HG02759 (cell line): ENCODE measurements at regions not wholly inside any gene's neighbourhood (a gene's known extent, or its start where the extent isn't known, plus 50 kb on each side); places are given as distances from the start of the nearest gene placed in this dataset.
"Not testable (repeated sequence)": the region's sequence is repeated elsewhere in the genome, so short reads cannot be mapped to it uniquely, and the experiment has no call there.

Source experiments
- ATAC-seq: cut with Tn5 transposase; IDR thresholded peaks from one replicate; pipeline ENCODE4 v1.9.1; 2021; ENCODE audit warnings: mild to moderate bottlenecking, moderate library complexity; ENCODE audit not compliant: unreplicated experiment

DNA sequence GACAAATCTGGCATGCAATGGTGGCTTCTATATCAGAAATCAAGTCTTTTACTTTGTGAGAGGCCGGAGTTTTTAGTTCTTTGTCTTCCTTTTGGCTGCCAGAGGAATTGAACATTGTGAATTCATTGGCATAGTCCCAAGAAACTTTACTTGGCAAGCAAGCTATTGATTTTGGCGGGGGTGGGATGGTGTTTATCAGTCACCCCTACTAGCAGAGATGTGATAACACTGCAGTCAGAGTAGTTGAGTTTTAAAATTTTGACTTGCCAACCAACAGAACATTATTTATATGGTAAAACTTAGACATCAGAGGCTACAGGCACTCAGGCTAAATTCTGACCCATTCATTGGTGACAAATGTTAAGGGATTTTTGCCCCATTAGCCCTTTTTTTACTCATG lies 129.7 kb downstream of the FAM72C start:
- not testable (repeated sequence) for ATAC-seq

DNA sequence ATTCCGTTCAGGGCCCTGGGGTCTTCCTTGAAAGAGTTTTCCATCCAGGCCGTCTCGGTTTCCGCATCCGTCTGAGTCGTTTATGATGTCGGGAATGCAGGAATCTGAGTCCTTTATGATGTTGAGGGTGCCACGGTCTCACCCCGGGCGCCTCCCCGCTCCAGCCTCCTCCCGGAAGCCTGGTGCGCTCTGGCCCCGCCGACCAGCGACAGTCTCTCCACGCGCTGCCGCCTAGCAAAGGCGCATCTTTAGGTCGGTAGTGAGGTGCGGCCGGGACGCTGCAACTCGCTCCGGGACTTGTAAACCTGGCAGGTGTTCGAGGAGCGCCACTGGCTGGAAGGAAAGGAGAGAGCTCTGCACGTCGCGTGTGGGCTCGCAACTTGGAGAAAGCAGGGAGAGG lies 132.6 kb downstream of the FAM72C start:
- ATAC-seq, result not testable (repeated sequence)

DNA sequence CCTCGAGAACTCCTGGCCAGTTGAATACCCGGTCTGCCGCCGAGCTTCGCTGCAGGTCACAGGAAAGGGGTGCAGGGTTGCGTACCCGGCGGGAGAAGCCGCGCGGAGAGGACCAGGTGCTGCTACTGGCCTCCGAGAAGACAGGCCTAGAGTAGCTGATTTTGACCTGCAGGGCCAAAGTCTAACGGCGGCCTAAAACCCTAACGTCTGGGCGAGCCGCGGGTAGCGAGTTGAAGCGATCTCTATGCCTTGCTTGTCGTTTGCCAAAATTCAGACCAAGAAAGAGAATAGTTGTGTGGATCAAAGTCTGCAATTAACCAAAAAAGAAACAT lies 133.2 kb downstream of the FAM72C start:
- not testable (repeated sequence) for ATAC-seq

DNA sequence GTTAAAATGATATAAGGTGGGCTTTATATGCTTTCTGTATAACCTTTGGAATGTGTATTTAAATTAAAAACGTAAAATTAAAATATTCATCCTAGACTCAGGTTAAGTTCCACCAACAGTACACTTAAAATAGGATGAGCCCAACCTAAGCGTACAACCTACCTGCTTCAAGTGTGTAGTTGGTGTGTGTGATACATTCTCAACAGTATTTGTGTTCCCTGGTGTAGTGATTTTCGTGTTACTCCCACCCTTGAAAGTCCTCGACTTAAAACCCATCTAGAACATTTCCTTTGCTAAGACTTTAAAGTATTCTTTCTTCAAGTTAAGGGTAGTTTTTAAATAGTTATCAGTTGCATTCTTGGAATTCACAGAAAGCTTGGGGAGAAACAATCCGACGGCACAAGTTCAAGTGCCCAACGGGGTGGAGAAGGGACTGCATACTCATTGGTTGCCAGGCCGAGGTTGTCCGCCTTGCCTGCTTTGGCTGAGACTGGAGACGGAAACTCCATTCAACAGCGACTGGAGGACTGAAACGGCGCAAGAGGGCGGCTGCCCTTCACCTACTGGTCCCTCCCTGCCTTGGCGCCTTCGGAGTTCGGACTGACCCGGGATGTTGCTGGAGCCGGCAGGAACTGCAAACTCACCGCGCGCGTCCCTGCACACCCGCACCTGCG lies 133.7 kb downstream of the FAM72C start:
- ATAC-seq, result not testable (repeated sequence)

DNA sequence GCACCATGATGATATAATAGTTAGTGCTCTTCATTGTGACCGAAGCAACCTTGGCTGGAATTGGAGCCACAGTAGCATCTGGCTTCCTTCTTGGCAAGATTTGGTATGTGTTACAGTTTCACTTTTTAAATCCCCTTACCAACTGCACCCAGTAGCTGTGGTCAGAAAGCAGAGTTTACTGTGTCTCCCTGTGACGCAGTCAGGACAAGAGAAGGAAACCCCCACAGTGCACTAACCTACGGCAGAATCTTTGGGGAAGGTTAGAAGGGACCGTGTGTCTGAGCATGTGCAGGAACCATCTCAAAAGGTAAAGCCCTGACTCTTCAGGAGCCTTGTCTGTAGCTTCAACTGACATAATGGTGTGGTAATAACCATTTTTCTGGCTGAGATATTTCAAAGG lies 138.4 kb downstream of the FAM72C start:
- not testable (repeated sequence) for ATAC-seq

DNA sequence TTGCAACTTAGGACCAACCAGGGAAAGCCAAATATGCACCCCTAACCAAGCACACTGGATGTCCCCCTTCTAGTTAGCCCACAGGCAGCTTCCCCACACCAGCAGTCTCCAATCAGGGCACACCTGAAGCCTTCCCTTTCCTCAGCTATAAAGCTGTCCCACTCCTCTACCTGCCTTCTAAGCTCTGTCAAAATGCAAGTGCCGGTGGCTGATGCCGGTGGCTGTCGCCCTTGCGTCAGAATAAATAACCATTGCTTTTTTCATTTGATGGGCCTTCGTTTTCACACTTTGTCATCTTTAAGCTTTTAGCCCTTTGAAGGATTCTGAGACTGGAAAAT lies 139.4 kb downstream of the FAM72C start:
- not testable (repeated sequence) for ATAC-seq

DNA sequence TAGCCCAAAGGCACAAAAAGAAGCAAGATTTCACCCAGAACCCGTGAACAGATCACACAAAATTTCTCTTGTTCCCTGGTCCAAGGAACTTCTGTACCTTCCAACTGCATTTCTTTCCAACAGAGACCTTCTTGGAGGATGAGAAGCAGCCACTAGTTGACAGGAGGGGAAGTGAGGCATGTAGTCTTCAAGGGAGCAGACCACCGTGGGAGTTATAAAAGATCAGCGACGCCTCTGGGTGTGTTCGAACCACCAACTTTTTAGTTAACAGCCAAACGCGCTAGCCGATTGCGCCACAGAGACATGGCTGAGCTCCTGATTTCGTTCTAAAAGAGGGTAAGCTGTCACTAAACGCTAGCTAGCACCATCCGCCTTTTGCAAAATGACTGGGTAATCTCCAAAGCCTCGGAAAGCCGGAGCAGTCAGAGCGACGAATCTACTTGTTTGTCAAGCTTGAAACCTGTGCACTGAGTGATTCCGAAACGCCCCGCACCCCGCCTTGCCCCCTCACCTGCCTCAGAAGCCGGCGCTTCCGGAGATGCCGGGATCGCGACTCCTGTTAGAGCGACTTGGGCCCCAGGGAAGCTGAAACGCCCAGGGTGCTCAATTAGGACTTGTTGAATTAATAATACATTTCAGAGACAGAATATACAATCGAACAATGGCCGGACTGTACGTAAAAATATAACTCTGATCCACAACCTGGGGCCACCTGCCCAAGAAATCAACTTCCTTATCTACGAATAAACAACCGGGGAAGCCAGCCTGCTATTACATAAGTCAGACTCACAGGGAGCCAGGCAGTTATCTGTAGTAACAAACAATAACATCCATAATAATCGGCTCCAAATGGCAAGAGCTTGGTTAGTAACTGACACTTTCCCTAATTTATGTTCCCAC lies 140.1 kb downstream of the FAM72C start:
- ATAC-seq, result not testable (repeated sequence)

DNA sequence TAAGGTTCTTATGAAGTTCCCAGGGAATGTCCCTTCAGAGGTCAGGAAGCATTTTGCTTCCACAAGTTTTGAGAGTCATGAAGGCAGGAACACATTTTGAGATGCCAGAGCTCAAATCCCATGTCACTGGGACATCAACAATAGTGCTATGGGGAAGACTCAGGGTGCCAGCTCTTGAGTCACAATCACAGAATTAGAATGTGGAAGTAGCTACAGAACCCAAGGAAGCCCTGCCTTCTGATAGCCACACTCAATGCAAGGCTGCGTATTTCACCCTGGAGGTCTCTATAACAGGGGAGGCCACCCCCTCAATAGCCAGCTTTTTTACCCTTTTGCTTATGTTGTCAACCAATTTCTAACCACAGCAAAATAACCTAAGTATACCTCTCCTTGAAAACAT lies 145.6 kb downstream of the FAM72C start:
- ATAC-seq, result not testable (repeated sequence)

DNA sequence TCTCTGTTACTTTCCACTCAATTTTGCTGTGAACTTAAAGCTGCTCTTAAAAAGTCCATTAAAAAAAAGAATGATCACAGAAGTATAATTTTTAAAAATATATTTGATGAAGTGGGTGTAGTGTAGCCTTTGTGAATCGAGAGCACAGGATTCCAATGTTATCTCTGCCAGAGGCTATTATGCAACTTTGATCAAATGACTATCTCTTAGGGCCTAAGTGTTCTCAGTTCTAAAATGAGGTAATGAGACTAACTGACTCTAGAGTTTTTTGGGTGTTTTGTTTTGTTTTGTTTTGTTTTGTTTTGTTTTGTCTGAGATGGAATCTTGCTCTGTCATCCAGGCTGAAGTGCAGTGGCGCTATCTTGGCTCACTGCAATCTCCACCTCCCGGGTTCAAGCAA lies 147.5 kb downstream of the FAM72C start:
- ATAC-seq, result not testable (repeated sequence)

DNA sequence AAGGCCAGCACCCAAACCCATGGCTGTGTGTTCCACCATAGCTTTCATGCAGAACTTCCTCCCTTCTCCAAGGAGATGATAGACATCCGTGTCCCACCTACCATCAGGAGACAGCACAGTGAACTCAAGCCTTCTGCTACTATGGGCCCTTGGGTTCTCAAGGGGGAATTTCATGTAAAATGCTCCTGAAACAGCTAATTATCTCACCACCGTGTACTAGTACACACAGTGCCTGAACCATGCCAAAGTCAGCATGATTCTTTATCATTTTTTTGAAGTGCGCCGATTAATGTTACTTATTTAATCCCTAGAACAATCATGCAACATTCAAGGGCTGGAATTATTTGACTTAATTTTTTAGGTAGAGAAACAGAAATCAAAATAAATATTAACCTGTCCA lies 151.7 kb downstream of the FAM72C start:
- ATAC-seq, result not testable (repeated sequence)

DNA sequence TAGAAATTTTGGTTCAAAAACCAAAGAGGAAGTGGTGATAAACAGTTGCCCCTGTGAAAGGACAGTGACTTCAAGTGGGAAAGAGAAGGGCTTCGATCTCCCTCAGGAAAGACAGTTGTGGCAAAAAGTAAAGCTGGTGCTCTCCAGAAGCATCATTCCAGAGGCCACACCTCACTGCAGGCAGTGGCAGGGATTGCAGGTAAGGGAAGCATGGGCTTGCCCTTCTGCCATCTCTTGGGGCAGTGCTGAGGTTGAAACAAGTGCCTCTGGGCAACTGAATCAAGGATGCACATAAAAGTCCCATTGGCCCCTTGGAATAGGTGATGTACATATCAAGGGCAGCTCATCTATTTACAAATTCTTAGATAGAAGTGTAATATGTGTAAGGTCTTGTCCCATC lies 155.4 kb downstream of the FAM72C start:
- ATAC-seq, result not testable (repeated sequence)

DNA sequence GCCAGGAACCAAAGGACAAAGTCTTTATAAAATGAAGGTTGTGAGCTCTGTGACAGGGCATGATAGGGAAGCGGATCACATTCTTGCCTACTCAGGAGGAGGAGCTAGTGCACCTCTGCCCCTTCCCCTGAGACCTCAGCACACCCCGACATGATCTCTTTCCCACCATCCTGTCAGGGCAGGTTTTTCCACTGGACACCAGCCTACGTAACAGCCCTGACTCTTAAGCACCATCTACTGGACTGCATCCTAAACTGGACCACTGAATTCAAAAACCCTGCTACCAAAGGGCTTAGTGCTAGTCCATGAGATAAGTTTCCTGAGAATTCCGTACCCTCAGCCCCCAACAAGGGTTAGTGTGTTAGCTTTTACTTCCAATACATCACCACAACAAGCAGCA lies 166.4 kb downstream of the FAM72C start:
- ATAC-seq, result not testable (repeated sequence)

DNA sequence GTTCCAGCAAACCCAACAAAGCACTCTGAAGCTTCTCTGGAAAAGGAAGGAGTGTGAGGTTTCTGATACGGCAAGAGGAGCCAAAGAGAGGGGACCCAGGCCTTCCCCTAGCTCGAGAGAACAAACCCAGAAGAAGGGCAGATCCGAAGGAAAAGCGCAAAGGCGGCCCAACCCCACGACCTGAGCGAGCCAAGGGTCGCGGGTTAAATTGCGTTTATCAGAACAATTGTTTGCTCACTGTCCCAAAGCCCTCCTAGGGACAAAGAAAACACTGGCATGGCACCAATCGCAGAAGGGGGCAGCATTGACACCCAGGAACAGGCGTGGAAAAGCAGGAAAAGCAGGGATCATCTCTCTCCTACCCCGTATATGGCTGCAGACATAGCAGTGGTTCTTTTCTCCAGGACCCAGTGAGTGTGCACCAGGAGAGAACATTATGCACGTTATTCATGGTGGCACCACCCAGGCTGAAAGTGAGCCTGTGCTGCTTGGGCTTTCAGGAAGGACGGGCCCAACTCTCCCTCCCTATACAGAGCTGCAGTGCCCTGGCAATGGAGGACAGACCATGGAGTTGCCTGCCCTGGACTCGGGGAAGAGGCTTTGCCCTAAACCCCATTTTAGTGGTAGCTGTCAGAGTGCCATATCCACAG lies 167.0 kb downstream of the FAM72C start:
- not testable (repeated sequence) for ATAC-seq

DNA sequence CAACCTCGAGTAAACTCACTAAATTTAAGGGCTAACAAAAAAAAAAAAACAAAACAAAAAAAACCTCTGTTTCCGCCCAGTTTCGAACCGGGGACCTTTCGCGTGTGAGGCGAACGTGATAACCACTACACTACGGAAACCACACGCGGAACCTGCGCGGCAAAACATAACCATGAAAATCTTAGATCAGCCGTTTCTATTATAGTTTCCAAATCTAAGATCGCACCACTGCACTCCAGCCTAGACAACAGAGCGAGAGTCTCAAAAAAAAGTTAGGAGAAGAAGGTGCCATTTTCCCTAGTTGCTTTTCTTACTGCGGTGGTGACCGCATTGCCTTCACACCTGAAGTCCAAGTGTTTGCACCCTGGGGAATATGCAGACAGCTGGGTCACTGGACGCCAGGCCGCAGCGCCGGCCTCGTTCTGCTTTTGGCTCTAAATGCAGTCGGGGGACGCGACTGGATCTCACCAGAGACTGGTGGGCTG lies 167.8 kb downstream of the FAM72C start:
- not testable (repeated sequence) for ATAC-seq

DNA sequence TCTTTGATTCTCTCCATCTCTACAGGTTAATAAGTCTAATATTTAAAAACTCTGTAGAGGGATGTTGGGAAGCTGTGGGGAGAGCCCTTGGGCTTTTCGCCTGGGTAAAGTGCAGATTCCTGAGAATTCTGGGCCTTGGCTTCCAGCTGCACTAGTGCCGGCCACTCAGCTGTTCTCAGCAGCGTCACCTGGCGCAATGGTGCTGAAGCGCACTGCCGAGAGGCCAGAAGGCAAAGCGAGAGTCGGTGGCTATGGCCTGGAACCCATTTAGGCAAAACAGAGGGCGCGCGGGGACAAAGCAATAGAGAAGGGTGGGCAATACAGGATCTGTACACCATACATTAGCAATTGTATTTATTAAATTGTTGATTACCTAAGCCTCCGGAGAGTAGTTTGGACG lies 168.7 kb downstream of the FAM72C start:
- ATAC-seq, result peak; percentile 59

DNA sequence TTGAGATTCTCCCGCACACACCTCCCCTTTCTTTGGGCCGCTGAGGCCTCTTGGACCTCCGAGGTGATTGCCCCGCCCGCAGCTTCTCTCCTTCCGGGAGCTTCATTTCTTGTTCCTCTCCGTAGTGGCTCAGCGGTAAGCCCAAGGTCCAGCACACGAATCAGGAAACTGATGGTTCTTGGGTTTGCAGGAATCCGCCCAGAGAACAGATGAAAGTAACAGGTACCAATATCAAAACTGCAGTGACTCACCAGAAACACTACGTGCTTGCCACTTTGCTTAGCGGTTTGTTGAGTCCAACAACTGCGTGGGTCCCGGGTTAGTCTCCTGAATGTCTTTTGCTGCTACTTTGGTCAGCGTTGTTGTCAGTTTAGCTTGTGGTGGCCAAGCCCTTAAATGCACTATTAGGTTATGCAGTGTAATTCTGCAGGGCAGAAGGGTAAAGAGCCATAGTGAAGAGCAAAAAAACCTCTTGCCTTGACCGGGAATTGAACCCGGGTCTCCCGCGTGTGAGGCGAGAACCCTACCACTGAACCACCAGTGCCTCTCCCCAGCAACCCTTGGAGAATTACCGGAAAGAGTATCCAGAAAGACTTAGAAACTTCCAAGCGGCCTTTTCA lies 172.1 kb downstream of the FAM72C start:
- peak; percentile 67 for ATAC-seq

DNA sequence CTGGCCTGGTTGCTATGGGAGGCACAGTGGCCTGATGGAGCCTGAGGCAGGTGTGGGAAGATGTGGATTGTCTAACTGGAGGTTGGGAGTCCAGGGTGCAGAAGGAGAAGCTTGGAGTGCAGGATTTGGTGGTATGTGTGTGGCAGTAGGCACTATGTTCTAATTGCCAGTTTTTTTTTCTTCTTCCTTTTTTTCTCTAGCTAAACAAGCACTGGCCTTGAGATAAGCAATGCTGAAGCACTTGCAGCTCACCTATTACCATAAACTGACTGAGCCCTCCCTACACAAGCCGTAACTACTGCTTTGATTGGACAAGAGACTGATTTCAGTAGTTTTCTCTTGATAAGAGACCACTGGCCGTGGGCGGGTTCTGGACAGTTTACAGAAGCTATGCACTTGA lies 175.4 kb downstream of the FAM72C start:
- not testable (repeated sequence) for ATAC-seq

DNA sequence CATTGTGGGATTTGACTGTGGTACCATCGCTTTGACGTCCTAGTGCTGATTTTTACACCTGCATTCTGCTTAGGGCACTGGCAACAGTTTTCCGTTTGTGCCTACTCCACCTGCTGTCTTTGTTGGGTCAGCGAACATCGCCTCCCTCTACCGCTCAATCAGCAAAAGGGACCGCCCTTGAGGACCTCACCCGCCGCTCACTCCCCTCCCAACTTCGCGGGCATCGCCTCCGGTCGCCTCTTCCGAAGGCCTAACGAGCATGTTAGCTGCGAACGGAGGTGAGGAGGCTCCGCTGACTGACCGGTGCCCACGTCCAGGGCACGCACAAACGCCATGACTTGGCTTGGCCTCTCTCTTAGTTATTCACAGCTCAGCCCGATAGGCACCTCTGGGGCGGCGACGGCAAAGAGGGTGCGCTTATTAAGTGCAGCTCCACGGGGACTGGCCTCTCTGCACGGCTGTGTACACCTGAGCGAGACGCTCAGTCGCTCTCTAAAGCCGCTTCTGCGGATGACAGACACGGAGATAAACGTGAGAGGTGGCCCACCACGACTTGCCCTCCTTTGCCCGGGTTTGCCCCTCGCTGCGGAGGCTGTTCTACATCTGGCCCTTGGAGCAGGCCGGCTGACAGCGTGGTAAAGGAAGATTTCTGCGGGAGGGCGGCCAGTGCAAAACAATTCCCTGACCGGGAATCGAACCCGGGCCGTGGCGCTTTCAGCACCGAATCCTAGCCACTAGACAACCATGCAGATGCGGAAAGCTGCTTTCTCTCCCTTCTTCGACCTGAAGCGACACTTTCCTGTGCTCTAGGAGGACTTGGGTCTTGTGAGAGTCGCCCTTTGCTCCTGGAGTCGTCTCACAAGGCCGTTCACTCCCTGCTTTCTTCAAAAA lies 179.5 kb downstream of the FAM72C start:
- not testable (repeated sequence) for ATAC-seq

DNA sequence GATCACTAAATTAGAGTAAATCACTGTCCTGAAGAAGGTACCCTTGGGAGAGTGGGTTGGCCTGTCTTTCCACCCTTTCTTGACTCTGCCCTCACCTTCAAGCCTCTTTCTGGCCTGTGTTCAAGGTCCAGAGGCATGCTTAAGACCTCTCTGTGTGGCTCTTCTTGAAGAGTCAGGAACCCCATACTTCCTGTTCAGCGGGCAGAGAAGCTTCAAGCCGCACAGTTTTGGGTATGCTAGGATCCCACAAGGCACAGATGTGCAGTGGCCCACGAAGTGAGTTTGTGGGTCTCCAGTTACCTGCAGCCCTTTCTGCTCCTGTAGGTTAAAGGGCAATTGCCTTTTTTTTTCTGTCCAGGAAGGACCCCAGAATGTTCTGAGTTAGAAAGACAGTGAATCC lies 185.4 kb downstream of the FAM72C start:
- ATAC-seq, result not testable (repeated sequence)

DNA sequence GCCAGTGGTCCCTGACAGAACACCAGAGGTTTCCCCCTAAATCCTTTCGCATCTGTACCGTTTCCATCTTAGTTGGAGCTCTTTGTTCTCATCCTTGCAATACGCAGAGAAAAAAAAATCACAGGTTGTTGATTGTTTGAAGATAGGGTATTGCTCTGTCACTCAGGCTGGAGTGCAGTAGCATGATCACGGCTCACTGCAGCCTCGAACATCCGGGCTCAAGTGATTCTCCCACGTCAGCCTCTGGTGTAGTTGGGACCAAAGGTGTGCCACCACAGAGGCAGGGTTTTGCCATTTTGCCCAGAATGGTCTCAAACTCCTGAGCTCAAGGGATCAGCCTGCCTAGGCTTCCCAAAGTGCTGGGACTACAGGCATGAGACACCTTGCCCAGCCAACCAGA lies 185.9 kb downstream of the FAM72C start:
- ATAC-seq, result not testable (repeated sequence)
